HepG2 (cell line): ENCODE measurements at regions not wholly inside any gene's neighbourhood (a gene's known extent, or its start where the extent isn't known, plus 50 kb on each side); places are given as distances from the start of the nearest gene placed in this dataset.

Source experiments
- ATAC-seq: fragments of 200-7000 bp; cut with Tn5 transposase; 3 replicates; pipeline ENCODE4 v1.9.1; 2020; ENCODE audit warnings: mild to moderate bottlenecking, moderate library complexity
- BruUV-seq: library from RNA; stranded (reverse); fragments of 400-500 nt; replicated peaks from 2 replicates; lab custom pipeline; 2021; lab: Mats Ljungman, UMichigan
- CTCF ChIA-PET: fragments of 300-600 bp; formaldehyde crosslinking; extraction: SDS; loops from one replicate; lab custom pipeline; 2021; ENCODE audit warnings: low total read pairs, inconsistent platforms, low intra/inter-chr PET ratio; lab: Yijun Ruan, JAX
- POLR2A ChIA-PET: fragments of 350-600 bp; sonication (Branson Sonifier 250); formaldehyde crosslinking; loops from one replicate; lab custom pipeline; 2020; ENCODE audit warnings: antibody characterized with exemption, inconsistent platforms; lab: Yijun Ruan, JAX
- DNase-seq: peaks from one replicate; pipeline ENCODE4 v3.0.0-alpha.2; 2015; ENCODE audit warnings: low spot score
- FAIRE-seq: peaks from 3 replicates; lab custom pipeline; 2011; peaks lifted over from hg19 to GRCh38; lab: Jason Lieb, UNC
- H2AFZ ChIP-seq: one replicate; pipeline ENCODE4 v1.6.1; 2011; ENCODE audit warnings: low read length, inconsistent platforms
- H3K27ac ChIP-seq: fragments of 300-600 bp; 3 replicates; pipeline ENCODE4 v1.8.0; 2011; ENCODE audit warnings: mixed run types, mild to moderate bottlenecking, mixed read lengths, low read length, inconsistent platforms; ENCODE audit not compliant: insufficient read depth; ENCODE audit errors: extremely low read length
- H3K27me3 ChIP-seq, 2 experiments: fragments of 200-600 bp in 1 of 2; 2 replicates in 1 of 2; 3 replicates in 1 of 2; pipeline versions ENCODE4 v1.6.0 to v1.8.0; 2011; ENCODE audit warnings: low read length in 2 of 2, mild to moderate bottlenecking in 2 of 2, moderate library complexity in 2 of 2, inconsistent platforms in 1 of 2; ENCODE audit not compliant: insufficient read depth in 2 of 2, control insufficient read depth in 1 of 2
- H3K36me3 ChIP-seq, 2 experiments: fragments of 200-600 bp in 1 of 2; replicated peaks in 1 of 2; 2 replicates in 1 of 2; 3 replicates in 1 of 2; pipeline versions ENCODE4 v1.5.1 to v1.8.0; 2011; ENCODE audit warnings: low read length in 2 of 2, inconsistent platforms in 1 of 2; ENCODE audit not compliant: insufficient read depth in 2 of 2, control insufficient read depth in 1 of 2
- H3K4me1 ChIP-seq: 2 replicates; pipeline ENCODE4 v1.5.1; 2012; ENCODE audit warnings: low read length, inconsistent platforms; ENCODE audit not compliant: insufficient read depth
- H3K4me2 ChIP-seq: 2 replicates; pipeline ENCODE4 v1.6.0; 2011; ENCODE audit warnings: low read depth, low read length, inconsistent platforms
- H3K4me3 ChIP-seq, 3 experiments: fragments of 200-600 bp in 1 of 3; sonication (generic), shearing (Covaris generic) in 1 of 3; replicated peaks in 1 of 3; 2 replicates each; pipeline ENCODE4 v1.5.1; 2011 to 2016; ENCODE audit warnings: low read length in 3 of 3, inconsistent platforms in 2 of 3, low read depth in 2 of 3, mild to moderate bottlenecking in 2 of 3, control low read depth in 1 of 3, mixed read lengths in 1 of 3; ENCODE audit not compliant: insufficient read depth in 1 of 3
- H3K79me2 ChIP-seq: one replicate; pipeline ENCODE4 v1.6.1; 2011; ENCODE audit warnings: low read length, inconsistent platforms; ENCODE audit not compliant: insufficient read depth
- H3K9ac ChIP-seq: 2 replicates; pipeline ENCODE4 v1.6.0; 2011; ENCODE audit warnings: mild to moderate bottlenecking, low read depth, low read length, inconsistent platforms; ENCODE audit not compliant: insufficient read depth
- H3K9me3 ChIP-seq: 2 replicates; pipeline ENCODE4 v1.5.1; 2012; ENCODE audit warnings: mild to moderate bottlenecking, low read length
- H4K20me1 ChIP-seq: 2 replicates; pipeline ENCODE4 v1.6.0; 2011; ENCODE audit warnings: inconsistent platforms, mild to moderate bottlenecking, low read length, moderate library complexity; ENCODE audit not compliant: insufficient read depth
- BRCA1 ChIP-seq: sonication (generic); formaldehyde crosslinking; IDR thresholded peaks from 2 replicates; pipeline ENCODE4 v1.4.0; 2020; ENCODE audit warnings: missing genetic modification reagents
- MEIS2 ChIP-seq: sonication (generic); formaldehyde crosslinking; IDR thresholded peaks from 2 replicates; pipeline ENCODE4 v1.9.0; 2021; ENCODE audit warnings: mild to moderate bottlenecking, missing genetic modification reagents
- MIXL1 ChIP-seq: IDR thresholded peaks from 2 replicates; pipeline ENCODE4 v1.6.1; 2016
- RBM22 ChIP-seq: fragments of 200-400 bp; formaldehyde crosslinking; optimal IDR thresholded peaks from 2 replicates; pipeline ENCODE3; 2017; ENCODE audit warnings: mild to moderate bottlenecking, low read length, moderate library complexity
- WGBS: methylation state at CpG from one replicate; pipeline ENCODE4 v1.1.6; 2017; ENCODE audit warnings: low lambda C conversion rate; 5-methylcytosine and 5-hydroxymethylcytosine counted together
- in situ Hi-C: cut with HindIII; loops from 2 replicates; pipeline ENCODE4 v1.10.0; 2017; ENCODE audit warnings: low pct_unique_long_range_greater_than_20kb; ENCODE audit not compliant: extremely low pct_ligation_motif_present
- intact Hi-C: fragments of 100-400 bp; cut with micrococcal nuclease; formaldehyde crosslinking; loops from one replicate; pipeline ENCODE4 v1.10.0; 2022; ENCODE audit not compliant: unreplicated experiment
- TF ChIP-seq, protein P1 (sequence below): sonication (generic); formaldehyde crosslinking; IDR thresholded peaks from 2 replicates; pipeline ENCODE4 v1.8.0; 2022; ENCODE audit warnings: mild to moderate bottlenecking, missing genetic modification reagents, moderate library complexity
- TF ChIP-seq, protein P2 (sequence below), 2 experiments: sonication (generic) in 1 of 2; formaldehyde crosslinking in 1 of 2; IDR thresholded peaks; 2 replicates each; pipeline versions ENCODE4 v1.4.0 to v1.6.1; 2018 to 2020; ENCODE audit warnings: missing genetic modification reagents in 2 of 2, borderline replicate concordance in 1 of 2, low read depth in 1 of 2, mild to moderate bottlenecking in 1 of 2, missing biosample characterization in 1 of 2

- FAIRE-seq (no peak), ATAC-seq (no peak)
These were observed 64.7 kb upstream of the CELF4 start for GRCh38 chr18:37630334-37630733.

More at GRCh38 chr18:37630334-37630733, 64.7 kb upstream of the CELF4 start:
- no peak for DNase-seq
- TF ChIP-seq, protein P1, sequence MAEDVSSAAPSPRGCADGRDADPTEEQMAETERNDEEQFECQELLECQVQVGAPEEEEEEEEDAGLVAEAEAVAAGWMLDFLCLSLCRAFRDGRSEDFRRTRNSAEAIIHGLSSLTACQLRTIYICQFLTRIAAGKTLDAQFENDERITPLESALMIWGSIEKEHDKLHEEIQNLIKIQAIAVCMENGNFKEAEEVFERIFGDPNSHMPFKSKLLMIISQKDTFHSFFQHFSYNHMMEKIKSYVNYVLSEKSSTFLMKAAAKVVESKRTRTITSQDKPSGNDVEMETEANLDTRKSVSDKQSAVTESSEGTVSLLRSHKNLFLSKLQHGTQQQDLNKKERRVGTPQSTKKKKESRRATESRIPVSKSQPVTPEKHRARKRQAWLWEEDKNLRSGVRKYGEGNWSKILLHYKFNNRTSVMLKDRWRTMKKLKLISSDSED (CRISPR knock-in tag): no peak
- TF ChIP-seq MIXL1: no peak
- no peak for TF ChIP-seq MEIS2
- no peak for TF ChIP-seq BRCA1 (CRISPR knock-in tag)
- no peak for TF ChIP-seq RBM22
- TF ChIP-seq, protein P2, sequence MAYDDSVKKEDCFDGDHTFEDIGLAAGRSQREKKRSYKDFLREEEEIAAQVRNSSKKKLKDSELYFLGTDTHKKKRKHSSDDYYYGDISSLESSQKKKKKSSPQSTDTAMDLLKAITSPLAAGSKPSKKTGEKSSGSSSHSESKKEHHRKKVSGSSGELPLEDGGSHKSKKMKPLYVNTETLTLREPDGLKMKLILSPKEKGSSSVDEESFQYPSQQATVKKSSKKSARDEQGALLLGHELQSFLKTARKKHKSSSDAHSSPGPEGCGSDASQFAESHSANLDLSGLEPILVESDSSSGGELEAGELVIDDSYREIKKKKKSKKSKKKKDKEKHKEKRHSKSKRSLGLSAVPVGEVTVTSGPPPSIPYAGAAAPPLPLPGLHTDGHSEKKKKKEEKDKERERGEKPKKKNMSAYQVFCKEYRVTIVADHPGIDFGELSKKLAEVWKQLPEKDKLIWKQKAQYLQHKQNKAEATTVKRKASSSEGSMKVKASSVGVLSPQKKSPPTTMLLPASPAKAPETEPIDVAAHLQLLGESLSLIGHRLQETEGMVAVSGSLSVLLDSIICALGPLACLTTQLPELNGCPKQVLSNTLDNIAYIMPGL (CRISPR knock-in tag; IDR thresholded peaks at IDR 0.05; ENCODE audit: borderline replicate concordance in 1 of 2, low read depth in 1 of 2): no peak
- Histone ChIP-seq H3K27ac (no peak overlapping the region), H3K4me2 (no peak overlapping the region), H3K4me1 (no peaks in the 10 kb centered on the region), H3K36me3 (no peaks in the 10 kb centered on the region), H3K27me3 (no peaks in the 10 kb centered on the region), H3K9ac (no peak overlapping the region), H3K79me2 (no peaks in the 10 kb centered on the region), H2AFZ (no peak overlapping the region), H3K4me3 (no peak overlapping the region), H4K20me1 (no peaks in the 10 kb centered on the region), H3K9me3 (no peaks in the 10 kb centered on the region)
- ChIA-PET POLR2A (no interaction called here), CTCF (no interaction called here)
- in situ Hi-C loops: no loop called here
- BruUV-seq: no TSS peak
- intact Hi-C loops: no loop called here
- WGBS: 0% methylated on average over 1 of the region's 2 CpGs
